GM04503 (cell line): ENCODE measurements at regions not wholly inside any gene's neighbourhood (a gene's known extent, or its start where the extent isn't known, plus 50 kb on each side); places are given as distances from the start of the nearest gene placed in this dataset.

ENCODE experiments used
- DNase-seq: peaks from one replicate; pipeline ENCODE4 v3.0.0-alpha.2; 2012; ENCODE audit warnings: low read depth

GRCh38 chr19:27691991-27692390 lies 1521.0 kb downstream of the UQCRFS1 start:
- no peak for DNase-seq

GRCh38 chr19:27689734-27690241 lies 1523.2 kb downstream of the UQCRFS1 start:
- DNase-seq: no peak

- no peak for DNase-seq
Measured at GRCh38 chr19:27684293-27684692, 1528.7 kb downstream of the UQCRFS1 start.

- DNase-seq: no peak
Measured at GRCh38 chr19:27681972-27682371, 1531.0 kb downstream of the UQCRFS1 start.

GRCh38 chr19:27679905-27680304 lies 1533.0 kb downstream of the UQCRFS1 start:
- no peak for DNase-seq

GRCh38 chr19:27679399-27679798 lies 1533.6 kb downstream of the UQCRFS1 start:
- no peak for DNase-seq

- DNase-seq: no peak
Measured at GRCh38 chr19:27676877-27677276, 1536.1 kb downstream of the UQCRFS1 start.

GRCh38 chr19:27676334-27676733 lies 1536.6 kb downstream of the UQCRFS1 start:
- DNase-seq: no peak

- no peak for DNase-seq
Measured at GRCh38 chr19:27675771-27676170, 1537.2 kb downstream of the UQCRFS1 start.

GRCh38 chr19:27674701-27675100 lies 1538.2 kb downstream of the UQCRFS1 start:
- DNase-seq: no peak

GRCh38 chr19:27673986-27674385 lies 1539.0 kb downstream of the UQCRFS1 start:
- no peak for DNase-seq

- no peak for DNase-seq
Measured at GRCh38 chr19:27672309-27673047, 1540.5 kb downstream of the UQCRFS1 start.

GRCh38 chr19:27671876-27672275 lies 1541.1 kb downstream of the UQCRFS1 start:
- no peak for DNase-seq

GRCh38 chr19:27660428-27660827 lies 1552.5 kb downstream of the UQCRFS1 start:
- DNase-seq: no peak

GRCh38 chr19:27657271-27658051 lies 1555.5 kb downstream of the UQCRFS1 start:
- DNase-seq: no peak

GRCh38 chr19:27654266-27654990 lies 1558.5 kb downstream of the UQCRFS1 start:
- DNase-seq: no peak

GRCh38 chr19:27652796-27653195 lies 1560.2 kb downstream of the UQCRFS1 start:
- no peak for DNase-seq

GRCh38 chr19:27652281-27652680 lies 1560.7 kb downstream of the UQCRFS1 start:
- no peak for DNase-seq

- DNase-seq: no peak
Measured at GRCh38 chr19:27647423-27647822, 1565.5 kb downstream of the UQCRFS1 start.

GRCh38 chr19:27635401-27635800 lies 1577.5 kb downstream of the UQCRFS1 start:
- DNase-seq: no peak

- no peak for DNase-seq
Measured at GRCh38 chr19:27618006-27618405, 1594.9 kb downstream of the UQCRFS1 start.

GRCh38 chr19:27580906-27581305 lies 1632.0 kb downstream of the UQCRFS1 start:
- DNase-seq: no peak
